Lung (tissue), 11 donors: ENCODE measurements at regions not wholly inside any gene's neighbourhood (a gene's known extent, or its start where the extent isn't known, plus 50 kb on each side); places are given as distances from the start of the nearest gene placed in this dataset.

Source experiments
- ATAC-seq: fragments of 200-7000 bp; cut with Tn5 transposase; one replicate; pipeline ENCODE4 v1.9.1; 2020; ENCODE audit warnings: moderate number of reproducible peaks; ENCODE audit not compliant: insufficient read depth, low FRiP score
- DNase-seq, 3 donors: peaks; one replicate each; pipeline ENCODE4 v3.0.0-alpha.2; 2013 to 2017
- H3K27ac ChIP-seq, 2 donors: one replicate each; pipeline ENCODE4 v1.5.1; 2013; ENCODE audit warnings: mild to moderate bottlenecking in 2 of 2, moderate library complexity in 2 of 2, control low read depth in 1 of 2, inconsistent platforms in 1 of 2, low read depth in 1 of 2, low read length in 1 of 2
- H3K27me3 ChIP-seq, 3 donors: one replicate each; pipeline ENCODE4 v1.5.1; 2013; ENCODE audit warnings: low read length in 2 of 3; ENCODE audit not compliant: control insufficient read depth in 3 of 3, insufficient read depth in 3 of 3
- H3K36me3 ChIP-seq, 4 donors: one replicate each; pipeline ENCODE4 v1.5.1; 2013; ENCODE audit warnings: low read length in 4 of 4, mild to moderate bottlenecking in 1 of 4, moderate library complexity in 1 of 4; ENCODE audit not compliant: control insufficient read depth in 4 of 4, insufficient read depth in 4 of 4
- H3K4me1 ChIP-seq, 5 donors: one replicate each; pipeline ENCODE4 v1.5.1; 2013; ENCODE audit warnings: low read length in 5 of 5, mild to moderate bottlenecking in 2 of 5, moderate library complexity in 1 of 5; ENCODE audit not compliant: control insufficient read depth in 5 of 5, insufficient read depth in 5 of 5
- H3K4me3 ChIP-seq: one replicate; pipeline ENCODE4 v1.5.1; 2013; ENCODE audit warnings: mild to moderate bottlenecking, control low read depth, moderate library complexity
- H3K9ac ChIP-seq, 2 donors: one replicate each; pipeline ENCODE4 v1.5.1; 2013; ENCODE audit warnings: low read length in 2 of 2, control low read depth in 1 of 2; ENCODE audit not compliant: insufficient read depth in 1 of 2
- H3K9me3 ChIP-seq, 4 donors: one replicate each; pipeline ENCODE4 v1.5.1; 2013; ENCODE audit warnings: low read length in 3 of 4, mild to moderate bottlenecking in 1 of 4, moderate library complexity in 1 of 4; ENCODE audit not compliant: control insufficient read depth in 4 of 4, insufficient read depth in 3 of 4
- CTCF ChIP-seq: IDR thresholded peaks from 2 replicates; pipeline ENCODE4 v1.5.1; 2012; ENCODE audit warnings: mild to moderate bottlenecking; ENCODE audit errors: control extremely low read depth, extremely low read depth
- WGBS, 2 donors: extraction: QIAGEN DNeasy Blood & Tissue Kit; methylation state at CpG; one replicate each; pipeline ENCODE4 v1.1.7; 2013; 5-methylcytosine and 5-hydroxymethylcytosine counted together
- donor health status: control.
- donor health status: control.
- donor health status: Bipolar disorder and iron deficiency.
- donor health status: healthy.
- donor health status: DM: yes; HTN: yes; CAD: no.

DNA sequence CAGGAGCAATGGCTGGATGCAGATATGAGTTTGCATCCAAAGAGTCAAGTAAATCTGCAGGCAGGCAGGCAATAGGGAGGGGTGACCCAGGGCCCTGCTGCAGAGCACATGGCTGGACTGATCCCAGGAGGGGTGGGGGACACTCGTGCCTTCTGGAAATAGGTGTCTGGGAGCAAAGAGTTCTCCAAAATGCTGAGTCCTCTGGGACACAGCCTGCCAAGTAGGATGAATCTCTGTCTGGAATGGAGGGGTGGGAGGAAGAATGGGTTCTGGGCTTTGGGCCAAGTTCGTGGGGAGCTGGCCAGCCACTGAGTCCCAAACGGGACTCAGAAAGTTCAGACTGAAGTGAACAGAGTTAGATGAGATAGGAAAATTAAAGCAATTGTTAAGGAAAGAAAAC, 214.5 kb downstream of the MTHFS start:
- Histone ChIP-seq H3K4me3 (no peak overlapping the region), H3K9me3 (peaks cover 0 to 2% (median 0%) of the 10 kb centered on the region in 4 donors), H3K27me3 (peaks cover 0 to 7% (median 4%) of the 10 kb centered on the region in 3 donors), H3K9ac (no peak overlapping the region), H3K36me3 (no peaks in the 10 kb centered on the region), H3K27ac (no peak overlapping the region), H3K4me1 (no peaks in the 10 kb centered on the region)
- ATAC-seq, result no peak
- TF ChIP-seq CTCF, result no peak
- DNase-seq, result peak; percentile 62 to 80 (median 71)
- WGBS, 2 donors, result 27 to 37% methylated on average over 3 of the region's 3 CpGs

DNA sequence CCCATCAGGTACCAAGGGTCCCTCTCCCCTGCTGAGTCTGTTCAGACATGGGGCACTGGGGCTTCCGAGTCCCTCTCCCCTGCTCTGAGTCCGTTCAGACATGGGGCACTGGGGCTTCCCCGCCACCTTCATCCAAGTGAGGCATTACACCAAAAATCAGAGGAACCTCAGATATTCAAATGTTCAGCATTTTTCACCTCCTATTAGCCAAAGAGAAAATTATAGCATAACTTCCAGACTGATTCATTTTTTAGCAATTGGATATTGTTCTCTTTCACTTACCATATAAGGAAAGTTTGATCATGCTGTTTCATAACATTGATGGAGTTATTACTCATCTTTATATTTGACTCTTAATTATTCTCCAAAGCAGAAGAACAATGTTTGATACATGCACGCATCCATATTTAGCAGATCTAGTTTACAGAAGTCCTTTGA, 213.9 kb downstream of the MTHFS start:
- Histone ChIP-seq H3K9ac (no peak overlapping the region), H3K4me3 (no peak overlapping the region), H3K9me3 (peaks cover 0 to 2% (median 0%) of the 10 kb centered on the region in 4 donors), H3K27me3 (peaks cover 0 to 6% (median 4%) of the 10 kb centered on the region in 3 donors), H3K27ac (no peak overlapping the region), H3K4me1 (no peaks in the 10 kb centered on the region), H3K36me3 (no peaks in the 10 kb centered on the region)
- no peak for DNase-seq
- peak; percentile 27 for ATAC-seq
- 73 to 89% methylated on average over 4 of the region's 4 CpGs for WGBS, 2 donors
- TF ChIP-seq CTCF, result no peak

- H3K4me3 ChIP-seq, result no peak overlapping the region
- TF ChIP-seq CTCF, result no peak
- no peak overlapping the region for H3K9ac ChIP-seq
- no peak for ATAC-seq
- peaks cover 0 to 4% (median 0%) of the 10 kb centered on the region in 3 donors for H3K27me3 ChIP-seq
- H3K27ac ChIP-seq, result no peak overlapping the region
- H3K36me3 ChIP-seq, result no peaks in the 10 kb centered on the region
- 17 to 26% methylated on average over 1 of the region's 1 CpG for WGBS, 2 donors
- no peak for DNase-seq
- peaks cover 0 to 6% (median 4%) of the 10 kb centered on the region in 4 donors for H3K9me3 ChIP-seq
- H3K4me1 ChIP-seq, result no peaks in the 10 kb centered on the region
These were observed 207.8 kb downstream of the MTHFS start for GRCh38 chr15:79689030-79689429.

DNA sequence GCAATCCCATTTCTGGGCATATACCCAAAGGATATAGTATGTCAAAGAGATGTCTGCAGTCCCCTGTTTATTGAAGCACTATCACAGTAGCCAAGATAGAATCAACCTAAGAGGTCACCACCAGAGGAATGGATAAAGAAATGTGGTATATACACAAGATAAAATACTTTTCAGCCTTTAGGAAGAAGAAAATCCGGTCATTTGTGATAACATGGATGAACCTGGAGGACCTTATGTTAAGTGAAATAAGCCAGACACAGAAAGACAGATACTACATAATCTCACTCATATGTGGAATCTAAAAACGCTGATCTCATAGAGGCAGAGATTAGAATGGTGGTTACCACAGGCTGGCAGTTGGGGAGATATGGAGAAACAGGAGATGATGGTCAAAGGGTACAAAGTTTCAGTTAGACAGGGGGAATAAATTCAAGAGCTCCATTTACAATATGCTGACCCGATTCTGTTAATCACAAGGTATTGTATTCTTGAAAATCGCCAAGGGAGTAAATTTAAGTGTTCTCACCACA, 195.8 kb downstream of the MTHFS start:
- ATAC-seq (no peak), DNase-seq (no peak)
- 79 to 87% methylated on average over 4 of the region's 4 CpGs for WGBS, 2 donors
- H3K9ac ChIP-seq, result no peak overlapping the region
- no peaks in the 10 kb centered on the region for H3K9me3 ChIP-seq
- H3K4me3 ChIP-seq, result no peak overlapping the region
- no peaks in the 10 kb centered on the region for H3K36me3 ChIP-seq
- no peak overlapping the region for H3K27ac ChIP-seq
- peaks cover 0 to 3% (median 0%) of the 10 kb centered on the region in 3 donors for H3K27me3 ChIP-seq
- no peaks in the 10 kb centered on the region for H3K4me1 ChIP-seq
- TF ChIP-seq CTCF, result no peak
